Astrocyte of the hippocampus (primary cell): ENCODE measurements at regions not wholly inside any gene's neighbourhood (a gene's known extent, or its start where the extent isn't known, plus 50 kb on each side); places are given as distances from the start of the nearest gene placed in this dataset.

ENCODE experiments used
- DNase-seq: peaks from one replicate; pipeline ENCODE4 v3.0.0; 2011; ENCODE audit warnings: low read depth, low spot score

DNA sequence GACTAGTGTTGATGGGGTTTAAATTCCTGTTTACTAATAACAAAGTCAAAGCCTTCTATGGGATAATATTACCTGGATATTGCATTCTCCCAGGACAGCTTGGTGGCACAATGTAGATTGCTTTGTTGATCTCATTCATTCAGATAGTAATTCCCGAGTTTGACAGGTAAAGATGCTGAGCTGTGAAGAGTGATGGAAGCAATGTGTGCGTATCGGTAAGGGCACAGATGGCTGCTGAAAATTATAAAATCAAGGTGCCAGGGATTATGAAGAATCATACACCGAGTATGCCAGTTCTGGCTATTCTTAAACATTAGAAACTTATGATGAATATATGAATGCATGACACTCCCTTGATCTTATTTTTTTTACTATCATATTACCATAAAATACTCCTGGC, 100.6 kb upstream of the CNTNAP4 start:
- no peak for DNase-seq

DNA sequence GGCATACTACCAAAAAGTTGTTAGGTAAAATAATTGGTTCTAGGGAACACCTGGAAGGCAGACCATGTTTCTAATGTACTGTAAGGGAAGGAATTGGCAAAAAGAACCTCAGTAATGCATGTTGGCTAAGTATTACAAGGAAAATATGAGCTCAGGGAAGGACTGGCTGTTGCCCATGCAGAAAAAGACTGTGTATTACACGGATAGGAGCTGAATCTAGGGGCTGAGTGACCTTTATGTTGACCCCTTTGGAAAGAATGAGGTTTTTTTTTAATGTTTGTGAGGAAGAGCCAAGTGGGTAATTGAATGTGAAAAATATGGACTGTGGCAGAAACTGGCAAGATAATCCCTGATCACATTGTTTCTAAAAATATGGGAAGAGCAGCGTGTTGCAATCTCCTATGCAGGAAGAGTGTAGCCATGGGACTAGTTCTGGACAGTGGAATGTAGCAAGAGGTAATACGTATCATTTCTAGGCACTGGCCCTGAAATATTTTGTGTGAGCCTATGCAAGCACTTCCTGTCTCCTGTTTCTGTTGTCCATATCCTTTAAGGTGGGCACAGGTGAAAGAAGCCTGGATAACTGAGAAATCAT, 95.1 kb upstream of the CNTNAP4 start:
- no peak for DNase-seq

DNA sequence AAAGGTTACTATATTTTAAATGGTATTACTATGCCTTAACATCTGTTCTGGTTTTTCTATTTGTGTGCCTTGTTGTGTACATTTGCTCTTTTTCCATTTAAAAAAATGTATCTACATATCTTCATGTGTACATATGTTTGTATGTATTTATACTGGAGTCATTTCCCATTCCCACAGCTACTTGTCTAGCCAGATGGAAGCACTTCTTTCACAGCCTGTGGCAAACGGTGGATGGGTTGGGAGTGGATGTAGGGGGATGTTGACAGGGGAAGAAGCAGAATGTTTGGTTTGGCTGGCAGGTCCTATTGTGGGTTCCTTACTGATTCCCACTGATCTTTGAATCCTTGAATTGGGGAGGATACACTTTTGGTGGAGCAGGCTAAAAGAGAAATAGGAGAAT, 93.6 kb upstream of the CNTNAP4 start:
- DNase-seq = no peak

DNA sequence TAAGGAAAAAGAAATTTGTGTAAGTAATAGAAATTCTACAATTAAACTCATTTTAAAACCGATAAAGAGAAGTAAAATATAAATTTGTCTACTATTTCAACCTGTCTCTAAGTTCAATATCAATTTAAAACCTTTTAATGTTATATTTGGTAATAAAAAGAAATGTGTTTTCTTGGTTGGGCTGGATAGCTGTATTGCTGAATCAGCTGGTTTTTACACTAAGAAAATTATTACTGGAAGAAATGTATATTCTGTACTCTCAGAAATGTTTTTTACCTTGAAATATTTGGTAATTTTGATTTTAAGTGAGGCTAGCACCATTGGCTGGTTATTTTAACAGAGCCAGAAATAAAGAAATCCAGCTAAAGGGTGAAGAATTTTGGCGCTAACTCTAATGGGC, 87.1 kb upstream of the CNTNAP4 start:
- no peak for DNase-seq

DNA sequence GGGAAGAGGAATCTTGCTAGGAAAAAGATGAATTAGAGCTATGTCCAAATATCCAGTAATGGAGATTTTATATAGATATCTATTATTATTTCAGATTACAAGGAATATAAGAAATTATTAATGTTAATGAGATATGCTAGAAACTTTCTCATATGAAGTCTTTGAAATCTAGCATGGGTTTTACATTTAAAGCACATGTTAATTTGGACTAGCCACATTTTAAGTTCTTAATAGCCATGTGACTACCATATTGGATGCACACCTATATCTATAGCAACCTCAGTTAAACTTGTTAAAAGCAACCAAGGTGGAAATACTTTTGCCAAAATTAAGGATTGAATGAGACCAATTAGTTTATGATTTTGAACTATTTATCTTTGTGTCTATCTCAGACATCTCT, 86.7 kb upstream of the CNTNAP4 start:
- DNase-seq = no peak

DNA sequence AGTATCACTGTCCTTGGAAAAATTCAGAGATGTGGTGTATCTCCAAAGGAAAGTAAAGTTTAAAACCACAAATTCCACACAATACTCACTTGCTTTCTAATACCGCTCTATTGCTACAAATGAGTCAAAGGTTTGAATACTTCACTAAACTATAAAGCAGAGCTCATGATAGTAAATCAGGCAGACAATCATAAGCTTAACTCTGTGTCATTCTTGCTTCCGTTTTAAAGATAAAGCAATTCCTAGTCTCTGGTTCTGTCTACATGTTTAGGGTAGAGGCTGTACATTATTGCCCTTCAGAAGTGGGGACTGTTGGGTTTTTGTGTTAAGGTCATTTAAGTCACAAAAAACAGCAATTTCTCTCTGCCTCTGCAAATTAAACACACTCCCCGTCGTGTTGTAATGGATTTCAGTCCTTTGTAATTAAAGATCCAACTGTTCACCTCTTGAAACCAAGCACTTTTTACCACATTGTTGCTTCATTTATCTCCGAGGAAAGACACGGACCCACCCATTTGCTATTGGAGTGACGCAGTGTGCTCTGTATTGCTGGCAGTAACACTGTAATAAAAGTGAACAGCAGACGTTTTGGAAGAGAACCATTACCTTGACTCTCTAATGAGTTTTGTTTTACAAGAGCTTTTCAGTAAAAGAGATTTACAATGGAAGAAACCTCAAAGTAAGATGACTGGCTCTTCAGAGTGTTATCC, 83.1 kb upstream of the CNTNAP4 start:
- peak; percentile 30 for DNase-seq

DNA sequence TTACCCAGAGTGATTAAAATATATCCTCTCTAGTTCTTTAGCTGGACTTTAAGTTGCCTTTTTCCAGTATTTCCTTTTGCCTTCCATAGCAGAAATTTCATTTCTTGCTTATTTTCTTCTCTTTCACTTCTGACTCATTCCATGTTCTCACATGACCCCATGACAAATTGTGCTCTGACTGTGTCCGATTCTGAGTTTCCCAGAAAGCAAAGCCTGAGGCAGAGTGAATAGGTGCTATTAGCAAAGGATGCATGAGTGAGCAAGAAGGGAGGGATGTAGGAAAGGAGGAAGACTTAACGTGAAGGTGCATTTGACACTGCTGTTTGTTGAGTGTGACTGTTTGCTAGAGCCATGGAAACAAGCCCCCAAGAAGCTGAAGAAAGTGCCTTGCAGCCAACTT, 82.6 kb upstream of the CNTNAP4 start:
- DNase-seq = peak; percentile 81

DNA sequence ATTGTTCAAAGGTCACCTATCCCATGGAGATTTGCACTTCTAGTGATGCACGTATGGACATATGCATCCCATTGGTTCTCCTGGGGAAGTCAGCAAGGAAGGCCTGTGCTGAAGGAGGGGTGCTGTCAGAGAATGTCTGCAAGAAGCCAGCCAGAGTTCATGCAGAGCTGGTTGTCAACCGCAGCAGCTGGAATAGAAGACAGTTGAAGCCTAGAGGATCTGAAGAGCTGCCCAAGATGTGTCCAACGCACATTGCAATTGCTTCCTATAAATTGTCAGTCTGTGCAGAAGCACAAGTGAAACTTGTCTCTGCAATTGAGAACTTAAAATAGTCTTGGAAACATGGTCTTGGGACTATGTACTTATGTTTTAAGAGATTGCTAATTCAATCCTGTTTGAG, 82.1 kb upstream of the CNTNAP4 start:
- no peak for DNase-seq

DNA sequence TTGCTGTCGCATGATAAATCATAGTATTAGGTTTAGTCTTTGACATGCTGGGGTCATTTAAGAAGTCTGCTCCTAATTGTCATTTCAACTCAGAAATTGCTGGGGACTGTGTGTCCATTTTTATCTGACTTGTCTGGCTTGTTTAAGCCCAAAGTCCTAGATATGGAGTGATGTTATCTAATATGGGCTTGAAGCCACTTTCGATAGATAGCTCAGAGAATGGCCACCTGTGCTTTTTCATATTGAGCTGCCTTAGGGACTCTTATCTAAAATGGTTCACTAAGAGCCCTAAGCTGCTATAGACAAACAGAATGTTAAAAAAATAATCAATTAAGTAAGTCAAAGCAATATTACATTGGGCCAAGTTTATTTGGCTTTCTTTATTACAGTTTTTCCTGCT, 81.6 kb upstream of the CNTNAP4 start:
- DNase-seq = no peak

DNA sequence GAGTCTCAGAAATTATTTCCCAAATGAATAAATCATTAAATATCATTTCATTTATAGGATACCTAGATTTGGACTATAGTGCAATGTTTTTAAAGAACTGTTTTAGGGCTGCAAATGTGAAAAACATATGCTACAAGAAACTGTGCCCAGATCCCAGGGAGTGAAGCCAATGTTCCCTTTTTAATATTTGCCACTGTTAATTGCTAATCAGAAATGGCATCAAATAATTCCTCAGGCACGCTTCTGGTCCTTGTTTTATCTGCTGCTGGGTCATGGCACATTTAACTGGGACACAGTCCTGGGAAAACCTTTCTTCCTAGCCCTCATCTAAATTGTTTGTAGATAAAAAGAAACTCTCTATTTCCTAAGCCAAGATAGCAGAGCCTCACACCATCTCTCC, 79.3 kb upstream of the CNTNAP4 start:
- DNase-seq = no peak

DNA sequence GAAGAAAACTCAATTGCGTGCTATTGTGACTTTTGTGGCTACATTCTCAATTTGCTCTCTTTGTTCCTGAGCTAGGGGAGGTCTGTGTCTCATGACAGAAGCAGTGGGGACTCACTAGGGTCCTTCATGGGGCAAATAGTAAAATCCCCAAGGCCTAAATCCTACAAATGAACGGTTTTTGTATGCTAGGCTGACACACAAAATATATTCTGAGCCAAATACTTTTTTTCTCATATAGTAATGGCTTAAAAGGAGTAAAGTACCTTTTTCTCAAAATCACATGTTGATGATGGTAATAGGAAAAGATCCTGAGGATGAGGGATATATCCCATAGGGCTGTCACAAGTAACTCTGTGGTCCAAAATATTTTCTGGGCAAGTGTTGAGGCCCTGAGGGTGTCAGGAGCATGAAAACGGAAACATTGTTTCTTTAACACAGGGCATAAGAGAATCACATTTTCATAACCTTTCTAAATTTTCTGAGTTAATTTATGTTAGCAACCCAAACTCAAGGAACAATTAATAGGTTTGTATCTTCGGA, 77.5 kb upstream of the CNTNAP4 start:
- DNase-seq = peak; percentile 13

DNA sequence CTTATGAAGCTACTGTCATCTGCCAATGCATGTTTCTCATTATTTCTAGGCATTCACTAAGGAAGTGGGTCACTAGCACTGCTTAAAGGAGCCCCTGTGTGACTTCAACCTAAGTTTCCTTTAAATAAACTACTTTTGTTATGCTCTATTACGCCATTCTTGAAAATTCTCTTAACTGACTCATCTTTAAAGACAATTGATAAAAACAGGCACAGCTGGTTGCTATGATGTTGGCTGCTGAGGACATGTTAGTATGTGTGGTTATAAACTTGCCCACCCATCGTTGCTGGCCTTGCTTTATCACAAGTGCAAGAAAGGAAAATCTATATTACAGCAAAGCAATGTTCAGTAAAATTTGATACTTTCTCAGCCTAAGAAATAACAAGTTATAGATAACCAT, 75.8 kb upstream of the CNTNAP4 start:
- DNase-seq = no peak

DNA sequence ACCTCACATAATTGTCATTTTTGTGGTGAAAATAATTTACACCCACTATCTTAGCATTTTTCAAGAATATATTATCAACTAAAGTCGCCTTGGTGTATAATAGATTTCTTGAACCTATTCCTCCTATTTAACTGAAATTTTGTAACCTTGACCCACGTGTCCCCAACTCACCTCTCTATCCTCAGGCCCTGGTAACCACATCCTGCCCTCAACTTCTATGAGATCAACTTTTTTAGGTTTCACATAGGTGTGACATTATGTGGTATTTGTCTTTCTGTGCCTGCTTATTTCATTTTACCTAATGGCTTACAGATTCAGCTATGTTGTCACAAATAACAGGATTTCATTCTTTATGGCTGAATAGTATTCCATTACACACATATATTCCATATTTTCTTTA, 73.0 kb upstream of the CNTNAP4 start:
- no peak for DNase-seq

DNA sequence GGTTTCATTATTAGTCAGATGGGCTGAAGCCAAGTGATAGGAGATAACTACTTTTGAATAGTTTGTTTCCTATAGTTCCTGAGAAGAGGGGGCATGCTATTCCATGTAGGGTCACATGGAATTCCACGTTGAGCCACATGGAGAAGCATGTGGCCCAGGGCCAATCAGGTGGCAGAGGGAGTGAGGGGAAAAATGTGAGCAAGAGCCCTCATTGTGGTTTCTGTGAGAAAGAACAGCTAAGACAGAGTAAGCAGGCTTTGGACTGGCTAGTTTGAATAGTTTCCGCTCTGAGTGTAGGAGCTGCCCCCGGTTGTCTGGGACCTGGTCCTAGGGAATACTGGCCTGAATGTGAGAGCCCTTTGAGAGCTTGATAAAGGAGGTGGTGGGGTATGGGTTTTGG, 69.9 kb upstream of the CNTNAP4 start:
- peak; percentile 33 for DNase-seq

DNA sequence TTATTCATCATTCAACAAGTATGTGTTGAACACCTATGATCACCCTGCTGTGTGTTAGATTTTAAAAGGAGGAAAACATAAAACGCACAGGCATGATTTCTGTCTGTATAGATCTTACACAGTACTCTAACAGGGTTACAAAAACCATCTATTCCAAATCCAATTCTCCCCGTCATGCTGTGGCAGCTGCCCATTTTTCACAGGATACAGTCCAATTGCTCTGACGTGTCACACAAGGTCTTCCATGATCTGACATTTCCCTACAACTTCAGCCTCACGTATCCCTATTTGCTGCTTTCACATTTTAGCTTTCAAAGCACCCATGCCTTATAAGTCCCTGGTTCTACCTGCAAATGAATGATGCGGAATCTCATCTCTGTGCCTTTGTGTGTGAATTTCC, 67.0 kb upstream of the CNTNAP4 start:
- no peak for DNase-seq

DNA sequence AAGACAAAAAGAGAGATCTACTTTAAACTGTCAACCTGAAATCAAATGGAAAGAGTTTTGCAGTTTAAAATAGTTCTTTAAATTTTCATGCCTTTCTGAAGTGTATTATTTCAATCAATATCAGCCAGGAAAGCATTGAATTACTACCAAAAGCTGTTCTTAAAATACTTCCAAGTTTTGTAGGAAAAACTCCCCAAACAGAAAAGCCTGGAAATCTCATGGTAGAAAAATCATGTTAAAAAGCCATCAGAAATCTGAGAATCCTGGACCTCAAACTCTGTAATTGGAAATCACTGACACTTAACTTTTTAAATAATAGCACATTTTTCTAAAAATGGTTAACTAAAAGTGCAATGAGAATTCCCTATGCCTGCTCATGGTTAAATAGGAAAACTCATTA, 63.3 kb upstream of the CNTNAP4 start:
- DNase-seq = no peak

DNA sequence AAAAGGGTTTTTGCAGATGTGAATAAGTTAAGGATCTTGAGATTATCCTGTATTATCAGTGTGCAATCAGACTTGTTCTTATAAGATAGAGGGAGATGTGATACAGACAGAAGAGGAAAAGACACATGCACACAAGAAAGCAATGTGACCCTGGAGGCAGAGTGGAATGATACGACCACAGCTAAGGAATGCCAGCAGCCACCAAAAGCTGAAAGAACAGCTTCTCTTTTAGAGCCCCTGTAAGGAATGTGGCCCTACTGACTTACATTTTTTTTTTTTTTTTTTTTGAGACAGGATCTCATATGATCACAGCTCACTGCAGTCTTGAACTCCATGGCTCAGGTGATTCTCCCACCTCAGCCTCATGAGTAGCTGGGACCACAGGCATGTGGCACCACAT, 62.3 kb upstream of the CNTNAP4 start:
- no peak for DNase-seq

DNA sequence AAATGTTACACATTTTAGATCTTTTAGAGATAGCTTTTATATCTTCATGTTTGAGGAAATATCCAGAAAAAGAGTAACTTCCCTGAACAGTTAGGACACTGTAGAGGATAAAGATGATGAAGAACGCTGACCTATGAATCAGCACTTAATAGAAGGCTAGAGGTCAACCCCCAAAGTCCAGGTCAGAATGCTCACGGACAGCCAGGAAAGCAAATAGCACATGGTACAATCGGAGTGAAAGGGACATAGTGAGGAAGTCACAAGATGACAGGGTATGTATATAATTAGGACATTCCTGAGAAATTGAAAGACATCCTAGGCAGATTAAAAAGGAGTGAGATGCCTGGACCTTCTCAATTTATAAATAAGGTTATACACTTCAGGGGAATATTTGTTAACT, 55.1 kb upstream of the CNTNAP4 start:
- no peak for DNase-seq

DNA sequence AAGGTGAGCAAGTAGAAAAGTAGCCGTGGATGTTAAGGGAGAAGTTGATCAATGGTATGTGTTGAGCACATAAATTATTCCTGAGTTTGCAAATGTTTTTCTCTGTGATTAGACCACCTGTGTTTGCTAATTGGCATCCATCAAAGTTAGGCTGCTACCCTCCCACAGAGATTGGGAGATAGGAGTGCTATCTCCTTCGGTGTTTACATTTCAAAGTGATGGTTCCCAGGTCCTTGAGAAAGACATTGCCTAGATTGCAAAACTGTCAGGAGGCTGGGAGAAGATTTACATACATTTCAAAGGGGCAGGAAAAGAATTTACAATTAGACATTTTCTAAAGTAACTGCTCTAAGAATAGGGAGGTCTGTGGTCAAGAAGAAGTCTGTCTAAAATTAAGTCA, 54.3 kb upstream of the CNTNAP4 start:
- DNase-seq = no peak

DNA sequence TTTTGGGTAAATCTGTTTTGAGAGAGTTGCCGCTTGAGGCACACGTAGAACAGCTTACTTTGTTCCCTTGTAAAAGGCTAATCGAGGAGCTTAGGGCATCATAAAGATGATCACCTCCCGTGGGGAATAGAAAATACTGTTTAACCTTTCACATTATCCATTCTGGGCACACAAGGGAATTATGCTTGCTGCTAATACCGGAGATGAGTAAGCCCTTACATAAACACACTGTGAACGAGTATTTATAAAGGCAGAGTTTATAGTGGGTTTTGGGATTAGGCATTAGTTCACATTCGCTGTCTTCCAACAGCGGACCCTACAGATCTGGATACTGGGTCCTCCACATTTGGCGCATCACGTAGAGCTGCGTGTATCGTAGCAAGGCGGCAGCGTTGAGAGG, 51.2 kb upstream of the CNTNAP4 start:
- no peak for DNase-seq

DNA sequence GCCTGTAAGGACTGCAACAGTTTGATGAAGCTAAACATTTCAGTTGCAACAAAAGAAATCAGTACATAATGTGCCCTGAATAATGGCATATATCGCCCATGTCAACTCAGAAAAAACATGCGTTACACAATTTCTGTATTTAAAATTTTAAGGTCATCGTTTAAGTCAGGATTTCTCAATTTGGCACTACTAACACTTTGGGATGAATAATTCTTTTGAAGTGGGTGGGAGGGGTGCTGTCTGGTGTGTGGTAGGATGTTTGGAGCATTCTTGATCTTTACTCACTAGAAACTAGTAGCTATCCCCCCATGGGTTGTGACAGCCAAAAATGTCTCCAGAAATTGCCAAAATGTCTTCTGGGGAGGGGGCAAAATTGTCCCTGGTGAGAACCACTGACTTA, 50.7 kb upstream of the CNTNAP4 start:
- DNase-seq = no peak
